Activated CD8-positive, alpha-beta memory T cell treated with anti-CD3 and anti-CD28 coated beads, Interleukin-2, amount 50 U/mL, for 24 hours (primary cell): ENCODE measurements at regions not wholly inside any gene's neighbourhood (a gene's known extent, or its start where the extent isn't known, plus 50 kb on each side); places are given as distances from the start of the nearest gene placed in this dataset.

Experiments used
- DNase-seq: peaks from one replicate; pipeline ENCODE4 v3.0.0-alpha.2; 2020; ENCODE audit errors: extremely low read depth

GRCh38 chr11:127644366-127644765 is 643.8 kb upstream of the KIRREL3 start:
- no peak for DNase-seq

- no peak for DNase-seq
These were observed 642.9 kb upstream of the KIRREL3 start for GRCh38 chr11:127643268-127644058.

DNA sequence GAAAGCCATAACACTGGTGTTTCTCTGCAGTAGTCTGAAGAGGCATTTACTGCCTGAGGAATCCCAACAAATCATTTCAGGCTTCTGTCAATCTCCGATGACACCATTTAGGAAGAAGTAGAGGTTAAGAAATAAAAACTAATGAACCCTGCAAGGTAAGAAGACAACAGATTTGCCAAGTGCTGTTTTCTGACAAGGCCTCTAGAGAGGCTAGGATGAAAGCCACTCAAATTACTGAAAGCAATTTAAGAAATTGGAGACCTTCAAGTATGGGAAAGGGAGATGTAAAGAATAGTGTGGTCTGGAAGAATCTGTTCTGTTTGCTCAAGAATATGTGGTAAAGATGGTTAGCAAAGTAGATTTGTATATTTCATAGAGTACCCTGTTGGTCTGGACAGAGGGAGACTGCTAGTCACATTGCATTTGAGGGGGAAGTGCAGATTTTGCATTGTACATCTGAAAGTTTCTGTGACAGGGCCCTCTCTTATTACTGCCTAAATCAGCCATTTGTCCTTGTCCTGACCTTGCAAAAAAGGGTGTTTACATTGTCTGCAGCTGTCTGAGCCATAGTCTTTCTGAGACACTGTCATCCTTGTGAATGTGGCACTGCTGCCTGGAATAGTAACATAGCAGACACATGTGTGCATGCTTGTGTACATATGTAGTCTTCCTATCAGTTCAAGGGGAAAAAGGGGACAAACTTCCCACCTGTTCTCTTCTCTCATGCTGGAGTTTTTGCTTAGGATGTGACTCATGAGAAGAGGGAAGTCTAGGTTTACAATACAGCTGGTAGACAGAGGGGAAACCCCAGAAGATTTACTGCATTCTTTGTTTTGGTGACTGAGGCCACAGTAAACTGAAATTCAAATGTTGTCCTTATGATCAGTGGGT is 640.2 kb upstream of the KIRREL3 start:
- no peak for DNase-seq

DNA sequence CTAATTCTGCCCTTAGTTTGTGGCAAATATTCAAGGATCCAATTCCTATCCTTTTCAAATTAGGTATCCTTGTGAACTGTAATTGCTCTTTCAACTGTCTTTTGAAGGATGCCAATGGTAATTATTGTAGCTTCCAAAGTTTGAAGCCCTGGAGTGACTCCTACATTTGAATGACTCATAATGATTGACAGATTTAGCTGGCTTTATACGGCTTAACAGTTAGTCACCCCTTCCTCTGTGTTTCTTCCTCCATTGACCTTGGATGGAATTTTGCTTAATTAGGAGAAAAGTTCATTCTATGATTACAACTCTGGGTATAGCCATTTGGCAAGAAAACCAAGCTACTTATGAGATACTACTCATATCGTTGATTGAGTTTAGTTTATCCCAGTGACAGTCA is 639.3 kb upstream of the KIRREL3 start:
- DNase-seq = no peak

GRCh38 chr11:127632976-127633680 is 632.6 kb upstream of the KIRREL3 start:
- no peak for DNase-seq

DNA sequence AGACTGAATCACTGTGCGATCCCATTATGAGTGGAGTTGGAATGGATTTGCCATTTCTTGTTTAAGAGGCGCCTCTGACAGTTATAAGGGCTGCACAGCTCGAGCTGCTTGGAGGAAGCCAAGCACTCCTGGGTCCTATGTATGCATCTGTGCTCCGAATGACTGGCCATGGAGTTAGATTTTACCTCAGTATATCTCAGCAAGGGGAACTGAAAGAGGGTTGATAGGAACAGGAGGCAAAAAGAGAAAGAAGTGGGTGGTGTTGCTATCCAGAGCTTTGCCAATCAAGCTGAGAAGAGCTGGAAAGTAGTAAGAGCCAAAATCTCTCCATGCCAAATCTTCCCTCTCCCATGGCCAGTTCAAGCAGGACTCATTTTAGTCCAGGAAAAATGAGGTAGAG is 632.0 kb upstream of the KIRREL3 start:
- DNase-seq = no peak

DNA sequence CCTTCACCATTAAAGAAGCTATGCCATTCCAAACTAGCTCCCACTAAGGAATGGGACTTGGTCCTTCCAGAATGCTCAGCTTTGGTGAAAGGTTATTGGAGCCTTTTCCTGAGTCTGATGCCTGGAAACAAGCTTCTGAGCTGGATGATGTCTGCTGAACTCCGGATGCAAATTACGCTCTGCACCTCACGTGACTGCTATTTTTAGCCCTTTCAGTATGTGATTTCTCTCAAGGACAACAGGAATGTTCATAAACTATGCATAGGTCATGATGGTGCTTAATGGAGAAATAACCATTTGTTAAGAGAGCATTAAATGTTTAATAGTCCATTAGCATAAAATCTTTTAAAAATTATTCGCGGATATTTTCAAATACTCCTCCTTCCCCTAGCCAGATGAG is 631.4 kb upstream of the KIRREL3 start:
- DNase-seq = no peak

- DNase-seq = no peak
These were observed 628.6 kb upstream of the KIRREL3 start for GRCh38 chr11:127629200-127629599.

GRCh38 chr11:127628458-127628785 is 627.9 kb upstream of the KIRREL3 start:
- DNase-seq = no peak

DNA sequence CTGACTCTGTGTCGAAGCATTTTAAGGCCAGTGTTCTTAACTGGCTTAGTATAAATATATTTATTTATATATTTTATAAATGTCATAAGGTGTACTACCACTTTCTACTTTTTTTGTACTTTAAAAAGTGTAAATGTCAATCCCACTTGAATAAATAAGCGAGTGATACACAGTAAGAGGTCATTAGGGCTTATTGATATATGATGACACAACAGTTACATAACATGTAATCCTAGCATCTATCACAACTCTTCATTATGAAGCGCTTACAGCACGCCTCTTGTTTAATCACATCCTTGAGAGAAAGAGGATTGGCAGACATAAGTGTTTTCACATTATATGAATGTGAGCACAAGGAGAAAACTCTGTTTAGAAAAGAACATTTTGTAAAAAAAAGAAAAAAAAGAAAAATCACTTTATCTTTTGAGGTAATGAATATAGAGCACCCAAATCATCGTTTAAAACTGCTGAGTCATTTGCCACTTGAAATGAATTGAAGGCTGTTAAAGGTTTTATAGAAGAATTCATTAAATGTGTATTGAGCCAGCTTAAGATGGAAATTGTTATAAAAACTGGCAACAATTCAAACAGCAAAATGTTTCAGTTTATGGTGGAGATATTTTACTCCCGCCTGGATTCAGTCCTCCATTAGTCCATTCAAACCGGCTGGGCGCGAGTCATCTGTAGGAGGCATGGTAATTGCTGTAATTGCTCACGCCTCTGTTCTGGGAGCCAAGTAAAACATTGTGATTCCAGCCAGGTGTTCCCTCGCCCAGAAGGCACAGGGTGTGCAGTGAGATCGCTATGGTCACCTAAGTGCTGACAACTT is 627.3 kb upstream of the KIRREL3 start:
- DNase-seq = no peak

GRCh38 chr11:127627204-127627603 is 626.6 kb upstream of the KIRREL3 start:
- DNase-seq = no peak

GRCh38 chr11:127625402-127625801 is 624.8 kb upstream of the KIRREL3 start:
- no peak for DNase-seq

DNA sequence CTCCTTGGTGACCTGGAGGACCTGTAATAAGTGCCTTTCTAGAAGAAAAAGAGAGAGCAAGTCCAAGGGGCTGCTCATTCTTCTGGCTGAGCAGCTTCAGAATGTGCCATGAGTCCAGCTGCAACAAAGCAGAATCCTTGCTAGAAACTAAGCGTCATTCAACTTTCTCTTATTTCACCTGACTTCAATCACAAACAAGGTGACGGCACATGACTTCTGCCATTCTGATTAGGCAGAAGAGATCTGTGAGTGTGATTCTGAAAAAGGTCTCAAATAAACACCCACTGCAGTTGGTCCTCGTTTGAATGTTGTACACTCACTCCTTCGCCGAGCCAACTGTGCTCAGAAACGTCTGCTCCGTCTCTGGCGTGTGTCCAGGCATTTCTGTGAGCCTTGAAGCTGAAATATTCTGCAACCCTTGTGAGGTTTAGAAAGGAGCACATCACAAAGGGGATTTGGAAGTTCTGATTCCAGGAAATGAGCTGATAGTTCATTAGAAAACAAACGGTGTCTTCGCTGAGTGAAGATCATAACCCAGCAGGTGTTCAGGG is 623.8 kb upstream of the KIRREL3 start:
- no peak for DNase-seq

DNA sequence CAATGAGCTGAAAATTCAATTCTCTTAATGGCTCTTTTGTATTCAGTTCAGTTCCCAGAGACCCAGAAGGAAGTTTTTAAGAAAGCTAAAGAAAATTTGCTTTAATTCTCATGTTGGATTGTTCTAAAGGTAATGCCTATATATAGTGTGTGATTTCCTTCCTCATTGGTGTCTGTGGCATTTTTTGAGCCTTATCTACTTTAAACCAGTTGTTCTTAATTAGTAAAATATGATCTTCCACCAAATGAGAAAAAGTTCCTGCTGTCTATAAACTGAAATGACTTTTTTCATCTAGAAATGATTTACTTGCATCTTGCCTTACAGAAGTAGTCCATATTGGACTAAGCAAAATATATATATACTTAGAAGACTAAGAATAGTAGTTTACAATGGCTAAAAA is 622.1 kb upstream of the KIRREL3 start:
- no peak for DNase-seq

GRCh38 chr11:127620671-127621070 is 620.1 kb upstream of the KIRREL3 start:
- DNase-seq = no peak

- no peak for DNase-seq
These were observed 619.4 kb upstream of the KIRREL3 start for GRCh38 chr11:127619946-127620345.

DNA sequence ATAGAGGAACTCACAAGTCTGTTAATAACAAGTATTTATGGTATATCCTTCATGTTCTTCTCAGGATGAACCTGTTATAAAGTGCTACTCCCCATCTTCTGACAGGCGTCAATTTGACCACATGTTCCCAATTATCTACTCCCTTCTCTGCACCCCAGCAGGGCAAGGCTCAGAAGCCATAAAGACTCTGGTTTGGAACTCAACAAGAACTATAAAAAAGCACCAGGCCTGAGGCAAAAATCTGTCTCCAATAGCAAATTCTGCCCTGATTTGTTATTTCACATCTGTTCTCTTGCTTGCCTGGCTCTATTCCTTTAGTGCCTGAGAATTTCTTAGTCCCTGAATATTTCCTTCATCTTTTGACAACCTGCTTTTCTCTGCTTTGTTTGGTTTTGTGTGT is 618.2 kb upstream of the KIRREL3 start:
- no peak for DNase-seq

GRCh38 chr11:127616158-127616557 is 615.6 kb upstream of the KIRREL3 start:
- DNase-seq = no peak

GRCh38 chr11:127612607-127613006 is 612.0 kb upstream of the KIRREL3 start:
- DNase-seq = no peak

DNA sequence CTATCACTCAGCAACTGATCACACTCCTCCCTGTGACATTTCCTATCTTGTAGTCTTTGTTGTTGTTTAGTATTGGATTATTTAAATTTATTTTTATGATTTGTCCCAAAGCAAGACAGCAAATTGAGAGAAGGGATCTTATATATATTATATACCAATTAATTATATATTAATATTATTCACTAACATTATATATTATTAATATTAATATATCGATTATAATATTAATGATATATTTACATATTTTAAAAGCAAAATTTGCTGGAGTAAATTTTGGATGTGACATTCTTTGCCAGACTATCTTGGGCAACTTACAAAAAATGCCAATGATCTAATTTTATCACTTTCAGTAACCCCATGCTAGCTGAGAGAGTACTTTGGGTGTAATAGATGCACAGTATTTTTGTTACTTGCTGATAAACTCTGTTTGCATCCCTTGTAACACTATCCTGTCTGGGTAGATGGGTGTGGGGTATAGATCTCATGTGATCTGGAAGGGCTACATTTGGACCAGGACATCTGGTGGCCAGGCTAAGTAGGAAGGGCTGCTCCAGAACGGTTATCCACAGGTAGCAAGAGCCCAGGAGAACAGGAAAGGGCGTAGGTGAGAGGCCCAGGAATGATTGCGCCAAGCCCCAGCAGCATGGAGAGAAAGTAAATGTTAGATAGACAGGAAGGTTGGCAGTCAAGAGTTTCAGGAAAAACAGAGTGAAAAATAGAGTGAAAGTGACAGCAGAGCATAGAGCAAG is 608.6 kb upstream of the KIRREL3 start:
- no peak for DNase-seq
